ENCODE measurements at regions not wholly inside any gene's neighbourhood (a gene's known extent, or its start where the extent isn't known, plus 50 kb on each side); places are given as distances from the start of the nearest gene placed in this dataset.

DNA sequence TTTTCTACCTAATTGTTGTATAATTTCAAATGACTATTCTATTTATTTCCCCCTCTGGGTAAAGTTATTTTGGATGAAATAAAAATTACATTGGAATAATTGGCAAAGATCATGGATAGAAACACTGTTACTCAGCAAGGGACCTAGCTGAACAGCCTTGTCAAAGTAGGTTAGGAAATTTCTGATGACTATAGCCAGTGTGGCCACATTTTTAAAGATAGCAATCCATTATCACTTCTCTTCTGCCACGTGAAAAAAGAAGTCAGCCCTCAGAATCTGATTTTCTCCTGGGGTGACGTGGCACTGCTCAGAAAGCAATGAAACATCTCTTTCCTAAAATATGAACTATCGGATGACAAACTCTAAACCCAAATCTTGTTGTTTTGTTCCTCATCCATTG is 784.2 kb upstream of the RIOK2 start:
- Mint-ChIP-seq H3K9me3 (no peaks in the 10 kb centered on the region), H3K27ac (no peak overlapping the region), H3K36me3 (no peaks in the 10 kb centered on the region), H3K4me1 (no peaks in the 10 kb centered on the region), H3K4me3 (no peak overlapping the region), H3K27me3 (ENCODE audit: low read depth) (no peaks in the 10 kb centered on the region)
- CTCF ChIA-PET = no interaction called here
- POLR2A ChIA-PET = no interaction called here
- no peak for DNase-seq (ENCODE audit: low spot score)
- TF ChIP-seq ZNF219 (CRISPR knock-in tag; IDR thresholded peaks at IDR 0.05; ENCODE audit: borderline replicate concordance) (no peak), HMGA2 (CRISPR knock-in tag; IDR thresholded peaks at IDR 0.05) (no peak), FOXJ3 (CRISPR knock-in tag; IDR thresholded peaks at IDR 0.05; ENCODE audit: borderline replicate concordance) (no peak), ZNF396 (CRISPR knock-in tag; IDR thresholded peaks at IDR 0.05; ENCODE audit: borderline replicate concordance) (no peak), ZNF121 (CRISPR knock-in tag; IDR thresholded peaks at IDR 0.05) (no peak)
- TF ChIP-seq, protein P1, sequence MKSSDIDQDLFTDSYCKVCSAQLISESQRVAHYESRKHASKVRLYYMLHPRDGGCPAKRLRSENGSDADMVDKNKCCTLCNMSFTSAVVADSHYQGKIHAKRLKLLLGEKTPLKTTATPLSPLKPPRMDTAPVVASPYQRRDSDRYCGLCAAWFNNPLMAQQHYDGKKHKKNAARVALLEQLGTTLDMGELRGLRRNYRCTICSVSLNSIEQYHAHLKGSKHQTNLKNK (CRISPR knock-in tag; IDR thresholded peaks at IDR 0.05) = no peak
- ATAC-seq = no peak

DNA sequence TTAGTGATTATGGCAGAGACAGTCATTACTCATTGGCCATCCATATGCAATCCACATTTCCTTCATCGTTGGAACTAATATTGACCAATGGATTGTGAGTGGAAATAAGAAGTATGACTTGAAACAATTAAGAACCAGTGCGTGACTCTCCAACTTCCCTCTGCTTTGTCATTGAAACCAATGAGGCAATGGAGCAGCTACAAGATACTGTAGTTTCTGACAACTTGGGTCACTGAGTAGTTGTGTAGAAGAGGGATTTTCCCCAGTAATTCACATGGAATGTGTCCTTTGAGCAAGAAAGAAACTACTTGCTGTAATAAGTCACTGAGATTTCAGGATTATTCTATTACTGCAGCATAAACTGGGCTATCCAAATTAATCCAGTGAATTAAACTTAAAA is 785.3 kb upstream of the RIOK2 start:
- Mint-ChIP-seq H3K9me3 (no peaks in the 10 kb centered on the region), H3K36me3 (no peaks in the 10 kb centered on the region), H3K4me3 (no peak overlapping the region), H3K27ac (no peak overlapping the region), H3K4me1 (no peaks in the 10 kb centered on the region), H3K27me3 (ENCODE audit: low read depth) (no peaks in the 10 kb centered on the region)
- TF ChIP-seq ZNF416 (CRISPR knock-in tag; IDR thresholded peaks at IDR 0.05) (no peak), FOXJ3 (CRISPR knock-in tag; IDR thresholded peaks at IDR 0.05; ENCODE audit: borderline replicate concordance) (no peak), ZBTB21 (CRISPR knock-in tag; IDR thresholded peaks at IDR 0.05; ENCODE audit: borderline replicate concordance) (no peak), ZNF671 (CRISPR knock-in tag; IDR thresholded peaks at IDR 0.05) (no peak), NR1H2 (CRISPR knock-in tag; IDR thresholded peaks at IDR 0.05) (no peak), HMGXB4 (CRISPR knock-in tag; IDR thresholded peaks at IDR 0.05) (no peak)
- TF ChIP-seq, protein P2, sequence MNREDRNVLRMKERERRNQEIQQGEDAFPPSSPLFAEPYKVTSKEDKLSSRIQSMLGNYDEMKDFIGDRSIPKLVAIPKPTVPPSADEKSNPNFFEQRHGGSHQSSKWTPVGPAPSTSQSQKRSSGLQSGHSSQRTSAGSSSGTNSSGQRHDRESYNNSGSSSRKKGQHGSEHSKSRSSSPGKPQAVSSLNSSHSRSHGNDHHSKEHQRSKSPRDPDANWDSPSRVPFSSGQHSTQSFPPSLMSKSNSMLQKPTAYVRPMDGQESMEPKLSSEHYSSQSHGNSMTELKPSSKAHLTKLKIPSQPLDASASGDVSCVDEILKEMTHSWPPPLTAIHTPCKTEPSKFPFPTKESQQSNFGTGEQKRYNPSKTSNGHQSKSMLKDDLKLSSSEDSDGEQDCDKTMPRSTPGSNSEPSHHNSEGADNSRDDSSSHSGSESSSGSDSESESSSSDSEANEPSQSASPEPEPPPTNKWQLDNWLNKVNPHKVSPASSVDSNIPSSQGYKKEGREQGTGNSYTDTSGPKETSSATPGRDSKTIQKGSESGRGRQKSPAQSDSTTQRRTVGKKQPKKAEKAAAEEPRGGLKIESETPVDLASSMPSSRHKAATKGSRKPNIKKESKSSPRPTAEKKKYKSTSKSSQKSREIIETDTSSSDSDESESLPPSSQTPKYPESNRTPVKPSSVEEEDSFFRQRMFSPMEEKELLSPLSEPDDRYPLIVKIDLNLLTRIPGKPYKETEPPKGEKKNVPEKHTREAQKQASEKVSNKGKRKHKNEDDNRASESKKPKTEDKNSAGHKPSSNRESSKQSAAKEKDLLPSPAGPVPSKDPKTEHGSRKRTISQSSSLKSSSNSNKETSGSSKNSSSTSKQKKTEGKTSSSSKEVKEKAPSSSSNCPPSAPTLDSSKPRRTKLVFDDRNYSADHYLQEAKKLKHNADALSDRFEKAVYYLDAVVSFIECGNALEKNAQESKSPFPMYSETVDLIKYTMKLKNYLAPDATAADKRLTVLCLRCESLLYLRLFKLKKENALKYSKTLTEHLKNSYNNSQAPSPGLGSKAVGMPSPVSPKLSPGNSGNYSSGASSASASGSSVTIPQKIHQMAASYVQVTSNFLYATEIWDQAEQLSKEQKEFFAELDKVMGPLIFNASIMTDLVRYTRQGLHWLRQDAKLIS (CRISPR knock-in tag; IDR thresholded peaks at IDR 0.05; ENCODE audit: borderline replicate concordance) = no peak
- CTCF ChIA-PET = no interaction called here
- POLR2A ChIA-PET = no interaction called here
- no peak for DNase-seq (ENCODE audit: low spot score)
- ATAC-seq = no peak

DNA sequence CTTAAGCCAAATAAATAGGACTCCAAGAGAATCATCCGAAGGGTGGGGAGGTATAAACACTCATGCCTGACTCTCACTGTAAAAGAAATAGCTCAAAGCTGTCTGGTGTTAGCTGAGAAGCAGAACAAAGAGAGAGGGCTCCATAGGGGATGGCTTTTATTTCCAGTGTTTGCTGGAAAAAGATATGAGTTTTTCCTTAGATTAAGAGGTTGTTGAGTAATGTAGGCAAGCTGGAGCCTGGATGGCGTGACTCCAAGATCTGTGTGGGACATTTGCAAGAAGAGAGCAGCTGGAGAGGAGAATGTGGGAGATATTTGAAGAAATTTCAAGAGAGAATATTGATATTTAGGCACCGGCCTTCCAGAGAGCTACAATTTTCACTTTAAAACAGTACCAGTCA is 793.7 kb upstream of the RGMB start:
- H3K36me3 Mint-ChIP-seq = no peaks in the 10 kb centered on the region
- H3K9me3 Mint-ChIP-seq = peaks cover 4% of the 10 kb centered on the region
- no peak for DNase-seq (ENCODE audit: low spot score)
- no peaks in the 10 kb centered on the region for H3K27me3 Mint-ChIP-seq (ENCODE audit: low read depth)
- no peak for ATAC-seq
- H3K4me1 Mint-ChIP-seq = peaks cover 13% of the 10 kb centered on the region
- ChIA-PET CTCF (no interaction called here), POLR2A (no interaction called here)
- H3K27ac Mint-ChIP-seq = no peak overlapping the region
- H3K4me3 Mint-ChIP-seq = no peak overlapping the region
- TF ChIP-seq IRF1 (CRISPR knock-in tag; IDR thresholded peaks at IDR 0.05) = no peak
- TF ChIP-seq OVOL2 (CRISPR knock-in tag; IDR thresholded peaks at IDR 0.05; ENCODE audit: borderline replicate concordance) = no peak
- no peak for TF ChIP-seq IRF2 (CRISPR knock-in tag; IDR thresholded peaks at IDR 0.05; ENCODE audit: borderline replicate concordance, low read depth)
- no peak for TF ChIP-seq ZNF263 (CRISPR knock-in tag; IDR thresholded peaks at IDR 0.05; ENCODE audit: low read depth)
- no peak for TF ChIP-seq FOXP1 (CRISPR knock-in tag; IDR thresholded peaks at IDR 0.05; ENCODE audit: borderline replicate concordance)
- no peak for TF ChIP-seq NFATC4 (CRISPR knock-in tag; IDR thresholded peaks at IDR 0.05)
- no peak for TF ChIP-seq KAT7 (CRISPR knock-in tag; IDR thresholded peaks at IDR 0.05; ENCODE audit: borderline replicate concordance)
- TF ChIP-seq PREB (CRISPR knock-in tag; IDR thresholded peaks at IDR 0.05; ENCODE audit: borderline replicate concordance) = no peak
- no peak for TF ChIP-seq ZNF396 (CRISPR knock-in tag; IDR thresholded peaks at IDR 0.05; ENCODE audit: borderline replicate concordance)
- no peak for TF ChIP-seq ZNF317 (CRISPR knock-in tag; IDR thresholded peaks at IDR 0.05; ENCODE audit: borderline replicate concordance, low read depth)
- no peak for TF ChIP-seq NFE2L1 (CRISPR knock-in tag; IDR thresholded peaks at IDR 0.05)
- no peak for TF ChIP-seq USF2 (CRISPR knock-in tag; IDR thresholded peaks at IDR 0.05)
- TF ChIP-seq ZNF416 (CRISPR knock-in tag; IDR thresholded peaks at IDR 0.05) = no peak
- TF ChIP-seq ZNF219 (CRISPR knock-in tag; IDR thresholded peaks at IDR 0.05; ENCODE audit: borderline replicate concordance) = no peak

All from WTC11 (cell line).